ENCODE measurements at regions not wholly inside any gene's neighbourhood (a gene's known extent, or its start where the extent isn't known, plus 50 kb on each side); places are given as distances from the start of the nearest gene placed in this dataset.

DNA sequence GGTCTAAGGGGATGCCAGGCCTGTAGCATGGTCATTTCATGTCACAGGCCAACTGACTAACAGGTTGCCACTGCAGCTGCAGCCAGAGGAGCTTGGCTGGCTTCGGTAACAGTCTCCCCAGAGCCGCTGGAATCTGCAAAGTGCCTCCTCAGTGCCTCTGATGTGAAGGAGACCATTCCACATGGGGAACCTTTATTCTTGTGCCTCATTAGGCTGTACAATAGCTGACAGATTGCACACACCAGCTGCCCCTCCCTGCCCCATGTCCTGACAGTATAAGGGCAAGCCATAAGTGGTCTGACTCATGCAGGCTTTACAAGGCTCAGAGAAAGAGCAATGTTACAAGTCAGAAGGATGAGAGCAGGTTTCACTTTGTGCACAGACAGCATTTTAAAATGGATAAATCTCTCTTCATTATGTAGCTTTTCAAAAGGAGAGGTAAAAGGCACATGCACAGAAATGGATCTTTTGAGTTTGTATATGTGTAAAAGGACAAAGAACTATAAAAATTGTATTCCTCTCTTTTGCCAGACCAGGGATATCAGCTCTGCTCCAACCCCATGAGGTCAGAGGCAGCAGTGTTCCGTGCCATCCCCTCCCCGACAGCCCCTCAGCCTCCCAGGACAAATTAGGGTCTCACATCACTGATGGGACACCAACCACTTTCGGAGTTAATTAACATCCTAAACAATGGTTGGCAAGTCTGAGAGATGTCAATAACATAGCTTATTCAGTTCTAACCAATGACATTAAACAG lies 467.8 kb downstream of the TMEM232 start:
- no peak overlapping the region for H3K4me3 ChIP-seq
- no peak overlapping the region for H3K27ac ChIP-seq
- no peaks in the 10 kb centered on the region for H3K36me3 ChIP-seq
- no peaks in the 10 kb centered on the region for H3K9me3 ChIP-seq
- no peaks in the 10 kb centered on the region for H3K4me1 ChIP-seq
- ATAC-seq = peak; percentile 77
- TF ChIP-seq, protein P1, sequence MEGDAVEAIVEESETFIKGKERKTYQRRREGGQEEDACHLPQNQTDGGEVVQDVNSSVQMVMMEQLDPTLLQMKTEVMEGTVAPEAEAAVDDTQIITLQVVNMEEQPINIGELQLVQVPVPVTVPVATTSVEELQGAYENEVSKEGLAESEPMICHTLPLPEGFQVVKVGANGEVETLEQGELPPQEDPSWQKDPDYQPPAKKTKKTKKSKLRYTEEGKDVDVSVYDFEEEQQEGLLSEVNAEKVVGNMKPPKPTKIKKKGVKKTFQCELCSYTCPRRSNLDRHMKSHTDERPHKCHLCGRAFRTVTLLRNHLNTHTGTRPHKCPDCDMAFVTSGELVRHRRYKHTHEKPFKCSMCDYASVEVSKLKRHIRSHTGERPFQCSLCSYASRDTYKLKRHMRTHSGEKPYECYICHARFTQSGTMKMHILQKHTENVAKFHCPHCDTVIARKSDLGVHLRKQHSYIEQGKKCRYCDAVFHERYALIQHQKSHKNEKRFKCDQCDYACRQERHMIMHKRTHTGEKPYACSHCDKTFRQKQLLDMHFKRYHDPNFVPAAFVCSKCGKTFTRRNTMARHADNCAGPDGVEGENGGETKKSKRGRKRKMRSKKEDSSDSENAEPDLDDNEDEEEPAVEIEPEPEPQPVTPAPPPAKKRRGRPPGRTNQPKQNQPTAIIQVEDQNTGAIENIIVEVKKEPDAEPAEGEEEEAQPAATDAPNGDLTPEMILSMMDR (IDR thresholded peaks at IDR 0.05) = no peak
- intact Hi-C loops (cut with DNase I) = no loop called here
- DNase-seq = peak; percentile 41
- no peaks in the 10 kb centered on the region for H3K27me3 ChIP-seq

GRCh38 chr5:110262749-110263148 lies 463.7 kb downstream of the TMEM232 start:
- H3K27ac ChIP-seq = no peak overlapping the region
- TF ChIP-seq, protein P1 (IDR thresholded peaks at IDR 0.05) = no peak
- intact Hi-C loops (cut with DNase I) = no loop called here
- no peaks in the 10 kb centered on the region for H3K9me3 ChIP-seq
- H3K36me3 ChIP-seq = no peaks in the 10 kb centered on the region
- H3K4me1 ChIP-seq = no peaks in the 10 kb centered on the region
- H3K4me3 ChIP-seq = no peak overlapping the region
- no peaks in the 10 kb centered on the region for H3K27me3 ChIP-seq
- no peak for DNase-seq
- no peak for ATAC-seq

- Histone ChIP-seq H3K36me3 (no peaks in the 10 kb centered on the region), H3K27me3 (no peaks in the 10 kb centered on the region), H3K4me3 (no peak overlapping the region), H3K4me1 (no peaks in the 10 kb centered on the region), H3K27ac (no peak overlapping the region), H3K9me3 (no peaks in the 10 kb centered on the region)
- no peak for ATAC-seq
- intact Hi-C loops (cut with DNase I) = no loop called here
- no peak for DNase-seq
- TF ChIP-seq, protein P1 (IDR thresholded peaks at IDR 0.05) = no peak
These were observed 461.8 kb downstream of the TMEM232 start for GRCh38 chr5:110264661-110265060.

DNA sequence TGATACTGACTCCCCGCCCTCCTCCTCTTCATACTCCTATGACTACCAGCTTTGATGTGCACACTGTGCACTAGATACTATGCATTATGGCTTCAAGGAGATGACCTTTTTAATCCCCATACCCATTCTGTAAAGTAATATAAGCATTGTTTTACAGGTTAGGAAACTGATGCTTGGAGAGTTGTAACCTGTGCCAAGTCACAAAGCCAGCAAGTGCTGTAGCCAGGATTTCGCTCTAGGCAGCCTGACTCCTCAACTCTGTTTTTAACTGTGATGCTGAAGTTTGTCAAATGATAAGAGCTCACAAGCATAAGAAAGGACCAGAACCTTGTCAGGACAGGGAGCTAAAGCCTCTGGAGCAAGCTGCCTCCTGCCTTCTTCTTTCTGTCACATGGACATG lies 461.3 kb downstream of the TMEM232 start:
- intact Hi-C loops (cut with DNase I) = no loop called here
- H3K4me1 ChIP-seq = no peaks in the 10 kb centered on the region
- no peak overlapping the region for H3K4me3 ChIP-seq
- no peak for DNase-seq
- no peaks in the 10 kb centered on the region for H3K27me3 ChIP-seq
- no peaks in the 10 kb centered on the region for H3K9me3 ChIP-seq
- H3K27ac ChIP-seq = no peak overlapping the region
- H3K36me3 ChIP-seq = no peaks in the 10 kb centered on the region
- TF ChIP-seq, protein P1 (IDR thresholded peaks at IDR 0.05) = no peak
- no peak for ATAC-seq

- TF ChIP-seq, protein P1 (IDR thresholded peaks at IDR 0.05) = no peak
- H3K9me3 ChIP-seq = no peaks in the 10 kb centered on the region
- no peak overlapping the region for H3K27ac ChIP-seq
- ATAC-seq = no peak
- intact Hi-C loops (cut with DNase I) = no loop called here
- DNase-seq = no peak
- no peaks in the 10 kb centered on the region for H3K36me3 ChIP-seq
- H3K4me3 ChIP-seq = no peak overlapping the region
- H3K27me3 ChIP-seq = no peaks in the 10 kb centered on the region
- no peaks in the 10 kb centered on the region for H3K4me1 ChIP-seq
These were observed 458.8 kb downstream of the TMEM232 start for GRCh38 chr5:110267714-110268113.

- intact Hi-C loops (cut with DNase I) = no loop called here
- H3K4me3 ChIP-seq = no peak overlapping the region
- no peaks in the 10 kb centered on the region for H3K4me1 ChIP-seq
- TF ChIP-seq, protein P1 (IDR thresholded peaks at IDR 0.05) = no peak
- H3K27me3 ChIP-seq = no peaks in the 10 kb centered on the region
- no peak overlapping the region for H3K27ac ChIP-seq
- ATAC-seq (no peak), DNase-seq (no peak)
- no peaks in the 10 kb centered on the region for H3K9me3 ChIP-seq
- no peaks in the 10 kb centered on the region for H3K36me3 ChIP-seq
These were observed 458.2 kb downstream of the TMEM232 start for GRCh38 chr5:110268283-110268682.
